ENCODE measurements at regions not wholly inside any gene's neighbourhood (a gene's known extent, or its start where the extent isn't known, plus 50 kb on each side); places are given as distances from the start of the nearest gene placed in this dataset.

GRCh38 chr15:39022532-39023305 is 458.1 kb upstream of the RASGRP1 start:
- TF ChIP-seq CTCF (IDR thresholded peaks at IDR 0.05; ENCODE audit: insufficient read depth, missing control alignments), result no peak
- FAIRE-seq, result no peak

DNA sequence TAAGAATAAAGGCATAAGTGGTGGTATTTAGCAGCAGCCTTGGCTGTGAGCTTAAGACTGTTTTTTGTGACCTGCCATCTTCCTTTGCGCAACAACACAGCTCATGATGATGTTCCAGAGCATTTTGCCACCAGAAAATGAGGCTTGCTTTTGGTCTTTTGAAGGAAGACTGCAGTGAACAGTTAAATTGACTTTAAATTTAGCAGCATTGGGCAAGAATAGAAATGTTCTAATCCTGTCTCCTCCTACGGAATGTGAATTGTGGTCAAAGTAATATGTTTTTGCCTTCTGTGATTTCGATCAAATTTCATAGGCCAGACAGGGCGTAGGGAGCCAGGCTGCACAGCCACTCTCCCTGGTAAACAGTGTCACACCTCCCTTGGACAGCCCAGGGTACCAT is 460.7 kb upstream of the RASGRP1 start:
- FAIRE-seq (no peak), DNase-seq (ENCODE audit: insufficient read length, low spot score) (no peak)
- no peak for TF ChIP-seq CTCF (IDR thresholded peaks at IDR 0.05; ENCODE audit: insufficient read depth, missing control alignments)

More at GRCh38 chr15:39022532-39023305, 458.1 kb upstream of the RASGRP1 start:
- no peak for DNase-seq (ENCODE audit: insufficient read length, low spot score)

DNA sequence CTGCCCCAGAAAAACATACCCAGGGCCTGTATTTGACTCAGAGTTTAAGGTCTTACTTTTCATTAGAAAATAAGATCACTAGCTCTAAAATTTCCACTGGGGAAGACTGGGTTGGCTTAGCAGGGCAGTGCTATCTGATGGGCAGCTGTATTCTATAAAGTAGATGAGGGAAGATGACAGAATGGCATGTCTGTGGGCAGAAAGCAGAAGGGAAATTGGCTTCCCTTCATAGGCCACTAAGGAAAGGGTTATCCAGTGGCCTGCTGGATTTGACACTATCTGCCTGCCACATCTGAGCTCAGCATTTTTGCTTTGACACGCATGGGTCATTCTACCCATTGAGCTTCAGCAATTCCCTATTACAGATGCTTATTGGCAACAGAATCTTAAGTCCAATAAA is 461.3 kb upstream of the RASGRP1 start:
- TF ChIP-seq CTCF (IDR thresholded peaks at IDR 0.05; ENCODE audit: insufficient read depth, missing control alignments), result no peak
- FAIRE-seq, result no peak
- no peak for DNase-seq (ENCODE audit: insufficient read length, low spot score)

DNA sequence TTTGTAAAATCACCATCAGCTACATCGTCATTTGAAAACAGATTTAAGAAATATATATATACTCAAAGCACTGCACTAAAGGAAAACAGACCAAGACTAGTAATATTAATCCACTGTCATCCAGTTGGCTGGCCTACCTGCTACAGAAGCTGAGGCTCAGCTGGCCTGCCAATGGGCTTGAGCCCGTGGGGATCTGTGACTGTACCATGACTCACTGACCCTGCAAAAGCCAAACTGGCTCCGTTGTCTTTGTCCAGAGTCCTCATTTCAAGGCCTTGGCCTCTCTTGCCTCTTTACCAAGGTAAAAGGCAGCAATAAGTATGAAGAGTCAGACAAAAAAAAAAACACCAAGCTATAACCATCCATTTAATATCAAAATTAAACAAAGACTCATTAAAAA is 463.5 kb upstream of the RASGRP1 start:
- DNase-seq (ENCODE audit: insufficient read length, low spot score) (no peak), FAIRE-seq (no peak)
- no peak for TF ChIP-seq CTCF (IDR thresholded peaks at IDR 0.05; ENCODE audit: insufficient read depth, missing control alignments)

GRCh38 chr15:39029741-39030140 is 465.1 kb upstream of the RASGRP1 start:
- TF ChIP-seq CTCF (IDR thresholded peaks at IDR 0.05; ENCODE audit: insufficient read depth, missing control alignments), result no peak
- no peak for DNase-seq (ENCODE audit: insufficient read length, low spot score)
- no peak for FAIRE-seq

DNA sequence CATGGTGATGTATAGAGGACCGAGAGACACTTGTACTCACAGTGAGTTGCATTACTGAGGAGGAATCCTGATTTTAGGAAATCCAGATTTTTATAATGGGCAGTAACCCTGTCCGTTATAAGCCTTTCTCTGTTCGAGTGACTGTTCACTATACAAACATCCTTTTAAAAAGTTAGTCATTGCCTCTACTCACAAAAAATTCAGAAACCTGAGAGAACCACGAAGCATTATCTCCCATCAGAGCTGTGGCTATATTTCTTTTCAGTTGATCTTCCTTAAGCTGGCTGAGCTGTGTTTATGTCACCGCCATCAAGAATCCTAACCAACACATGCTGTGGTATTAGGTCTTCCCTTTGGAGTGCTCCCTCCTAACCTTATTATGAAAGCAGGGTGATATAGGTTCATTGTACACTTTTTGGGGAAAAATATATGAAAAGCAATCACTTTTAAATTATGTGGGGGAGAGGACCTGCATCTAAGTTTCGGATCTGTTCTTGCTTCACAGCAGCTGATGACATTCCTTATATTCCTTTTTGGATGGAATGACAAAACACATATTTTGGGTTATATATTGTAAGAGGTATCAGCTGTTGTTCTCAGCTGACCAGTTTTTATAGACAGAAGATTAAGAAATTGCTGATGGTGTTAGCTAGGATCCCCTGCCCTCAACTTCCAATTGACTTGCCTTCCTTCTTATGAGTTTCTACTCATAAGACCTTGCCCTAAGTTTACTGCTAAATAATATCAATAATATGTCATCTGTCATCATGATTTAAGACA is 465.9 kb upstream of the RASGRP1 start:
- FAIRE-seq, result no peak
- TF ChIP-seq CTCF (IDR thresholded peaks at IDR 0.05; ENCODE audit: insufficient read depth, missing control alignments), result no peak
- DNase-seq (ENCODE audit: insufficient read length, low spot score), result no peak

GRCh38 chr15:39031596-39031995 is 467.0 kb upstream of the RASGRP1 start:
- no peak for DNase-seq (ENCODE audit: insufficient read length, low spot score)
- FAIRE-seq, result no peak
- no peak for TF ChIP-seq CTCF (IDR thresholded peaks at IDR 0.05; ENCODE audit: insufficient read depth, missing control alignments)

All from D721Med (cell line).